ENCODE measurements at regions not wholly inside any gene's neighbourhood (a gene's known extent, or its start where the extent isn't known, plus 50 kb on each side); places are given as distances from the start of the nearest gene placed in this dataset.

DNA sequence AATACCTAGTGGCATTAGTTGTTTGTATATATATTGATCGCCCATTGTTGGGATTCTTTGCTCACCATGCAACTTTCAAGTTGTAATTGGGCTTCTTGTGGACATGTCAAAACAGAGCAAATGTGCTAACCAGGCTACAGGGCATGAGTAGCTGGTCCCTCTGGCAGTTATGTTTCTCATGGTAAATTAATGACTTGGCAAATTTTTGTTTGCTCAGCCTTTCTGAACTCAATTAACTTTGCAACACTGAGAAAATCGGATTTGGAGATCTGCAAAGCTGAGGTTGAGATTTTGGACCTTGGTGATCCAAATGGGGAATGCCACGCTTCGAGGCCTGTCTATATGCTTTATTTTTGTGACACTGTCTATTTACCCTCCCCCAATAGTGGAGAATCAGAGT lies 138.5 kb upstream of the PIRT start:
- Histone ChIP-seq H2BK15ac (ENCODE audit: low read depth, low read length) (no peak overlapping the region), H3K23me2 (ENCODE audit: insufficient read length, low read depth, low read length, poor library complexity, severe bottlenecking) (no peaks in the 10 kb centered on the region), H4K5ac (ENCODE audit: insufficient read length, low read depth, low read length) (no peak overlapping the region), H3K56ac (ENCODE audit: insufficient read length, low read depth, low read length) (no peak overlapping the region), H4K8ac (replicated peaks; ENCODE audit: insufficient read length, low read depth, low read length) (no peak overlapping the region), H3K79me2 (ENCODE audit: insufficient read depth, low read length) (no peaks in the 10 kb centered on the region; the same call in 1 of the 2 replicates), H2BK120ac (ENCODE audit: low read depth, low read length, poor library complexity, severe bottlenecking) (no peak overlapping the region), H4K20me1 (ENCODE audit: control insufficient read depth, insufficient read depth, insufficient read length) (no peaks in the 10 kb centered on the region), H3K27me3 (ENCODE audit: insufficient read depth, low read length) (no peaks in the 10 kb centered on the region), H3K9me3 (ENCODE audit: control insufficient read depth, low read depth, low read length) (no peaks in the 10 kb centered on the region), H3K23ac (ENCODE audit: insufficient read length, low read depth, low read length) (no peak overlapping the region), H2AK5ac (ENCODE audit: insufficient read length, low read length) (no peak overlapping the region), H3K79me1 (ENCODE audit: insufficient read depth, low read depth, low read length, poor library complexity, severe bottlenecking) (no peaks in the 10 kb centered on the region), H2BK5ac (ENCODE audit: insufficient read length, low read length) (no peak overlapping the region), H3K4ac (ENCODE audit: low read depth, low read length) (no peak overlapping the region), H3K18ac (ENCODE audit: insufficient read length, low read depth, low read length) (no peak overlapping the region), H4K91ac (ENCODE audit: insufficient read length, low read depth, low read length) (no peak overlapping the region), H3K27ac (ENCODE audit: insufficient read length, low read depth, low read length) (no peak overlapping the region), H3T11ph (ENCODE audit: low read length) (no peak overlapping the region), H3K4me1 (ENCODE audit: insufficient read depth, low read length) (no peaks in the 10 kb centered on the region), H3K9ac (ENCODE audit: extremely low read depth, insufficient read length, low read length) (no peak overlapping the region), H2BK12ac (ENCODE audit: insufficient read length, low read depth, low read length) (no peak overlapping the region), H2AFZ (ENCODE audit: low read length) (no peak overlapping the region), H3K4me2 (ENCODE audit: insufficient read depth, insufficient read length, low read length) (no peak overlapping the region), H2BK20ac (ENCODE audit: low read depth, low read length, poor library complexity, severe bottlenecking) (no peak overlapping the region), H3K14ac (ENCODE audit: insufficient read depth, low read length) (no peak overlapping the region)
- DNase-seq = no peak
- no peaks in the 10 kb centered on the region for H3K4me1 Mint-ChIP-seq
- H3K27ac Mint-ChIP-seq = no peak overlapping the region
- H3K9me3 Mint-ChIP-seq = no peaks in the 10 kb centered on the region
- TF ChIP-seq, protein P1, sequence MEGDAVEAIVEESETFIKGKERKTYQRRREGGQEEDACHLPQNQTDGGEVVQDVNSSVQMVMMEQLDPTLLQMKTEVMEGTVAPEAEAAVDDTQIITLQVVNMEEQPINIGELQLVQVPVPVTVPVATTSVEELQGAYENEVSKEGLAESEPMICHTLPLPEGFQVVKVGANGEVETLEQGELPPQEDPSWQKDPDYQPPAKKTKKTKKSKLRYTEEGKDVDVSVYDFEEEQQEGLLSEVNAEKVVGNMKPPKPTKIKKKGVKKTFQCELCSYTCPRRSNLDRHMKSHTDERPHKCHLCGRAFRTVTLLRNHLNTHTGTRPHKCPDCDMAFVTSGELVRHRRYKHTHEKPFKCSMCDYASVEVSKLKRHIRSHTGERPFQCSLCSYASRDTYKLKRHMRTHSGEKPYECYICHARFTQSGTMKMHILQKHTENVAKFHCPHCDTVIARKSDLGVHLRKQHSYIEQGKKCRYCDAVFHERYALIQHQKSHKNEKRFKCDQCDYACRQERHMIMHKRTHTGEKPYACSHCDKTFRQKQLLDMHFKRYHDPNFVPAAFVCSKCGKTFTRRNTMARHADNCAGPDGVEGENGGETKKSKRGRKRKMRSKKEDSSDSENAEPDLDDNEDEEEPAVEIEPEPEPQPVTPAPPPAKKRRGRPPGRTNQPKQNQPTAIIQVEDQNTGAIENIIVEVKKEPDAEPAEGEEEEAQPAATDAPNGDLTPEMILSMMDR (conservative IDR thresholded peaks at IDR 0.05) = no peak
- H3K27me3 Mint-ChIP-seq (ENCODE audit: low read depth) = no peaks in the 10 kb centered on the region
- WGBS (ENCODE audit: extremely low coverage, insufficient read length, low lambda C conversion rate) = no CpG with 5 or more reads among the region's 4 CpGs
- no peaks in the 10 kb centered on the region for H3K36me3 Mint-ChIP-seq (ENCODE audit: insufficient read depth in 1 of 3, low read depth in 3 of 3)
- H3K4me3 Mint-ChIP-seq = no peak overlapping the region
